ENCODE measurements at regions not wholly inside any gene's neighbourhood (a gene's known extent, or its start where the extent isn't known, plus 50 kb on each side); places are given as distances from the start of the nearest gene placed in this dataset.
"Not testable (repeated sequence)": the region's sequence is repeated elsewhere in the genome, so short reads cannot be mapped to it uniquely, and the experiment has no call there.

DNA sequence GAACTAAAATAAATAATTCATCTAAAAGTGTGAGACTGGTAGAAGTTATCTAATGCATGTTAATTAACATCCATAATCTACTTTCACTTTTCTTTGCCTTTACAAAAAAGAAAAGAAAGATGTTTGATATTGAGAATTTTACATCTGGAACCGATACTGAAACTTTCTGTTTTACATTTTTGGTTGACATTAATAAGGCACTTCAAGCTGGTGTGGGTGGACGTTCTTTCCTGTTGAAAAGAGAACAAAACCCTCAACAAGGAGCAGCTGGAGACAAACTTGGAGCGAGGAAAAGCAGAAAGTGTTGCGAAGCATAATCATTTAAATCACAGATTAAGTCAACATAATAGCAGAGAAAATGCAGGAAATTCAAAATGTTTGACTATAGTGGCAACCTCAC is 575.2 kb upstream of the ADGRB3 start (continued):
- TF ChIP-seq BCL3 (IDR thresholded peaks at IDR 0.05) (no peak), ZFP36 (IDR thresholded peaks at IDR 0.05; ENCODE audit: borderline replicate concordance, partially characterized antibody) (no peak), RARB (CRISPR knock-in tag; IDR thresholded peaks at IDR 0.05) (no peak), CHD2 (IDR thresholded peaks at IDR 0.05; ENCODE audit: low read length, partially characterized antibody) (no peak), JUN (IDR thresholded peaks at IDR 0.05) (no peak)
- TF ChIP-seq, protein P1, sequence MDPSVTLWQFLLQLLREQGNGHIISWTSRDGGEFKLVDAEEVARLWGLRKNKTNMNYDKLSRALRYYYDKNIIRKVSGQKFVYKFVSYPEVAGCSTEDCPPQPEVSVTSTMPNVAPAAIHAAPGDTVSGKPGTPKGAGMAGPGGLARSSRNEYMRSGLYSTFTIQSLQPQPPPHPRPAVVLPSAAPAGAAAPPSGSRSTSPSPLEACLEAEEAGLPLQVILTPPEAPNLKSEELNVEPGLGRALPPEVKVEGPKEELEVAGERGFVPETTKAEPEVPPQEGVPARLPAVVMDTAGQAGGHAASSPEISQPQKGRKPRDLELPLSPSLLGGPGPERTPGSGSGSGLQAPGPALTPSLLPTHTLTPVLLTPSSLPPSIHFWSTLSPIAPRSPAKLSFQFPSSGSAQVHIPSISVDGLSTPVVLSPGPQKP (IDR thresholded peaks at IDR 0.05; ENCODE audit: low read depth, low read length) = no peak

DNA sequence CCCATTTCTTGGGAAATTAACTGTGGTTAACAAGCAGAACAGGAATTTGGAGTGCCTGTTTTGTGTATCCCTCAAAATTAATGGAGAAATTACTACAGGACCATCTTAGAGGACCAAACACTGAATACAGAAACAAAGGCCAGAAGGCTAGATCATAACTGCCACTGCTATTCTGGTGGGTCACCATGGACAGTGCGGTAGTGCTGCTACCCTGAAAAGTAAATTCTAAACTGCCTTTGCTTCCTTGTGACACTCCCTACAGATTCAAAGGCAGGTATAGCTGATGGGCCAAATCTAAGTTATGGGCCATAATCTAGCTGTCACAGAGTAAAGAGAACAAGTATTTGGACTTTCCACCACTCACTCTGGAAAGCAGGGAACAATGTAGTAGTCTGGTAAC is 575.8 kb upstream of the ADGRB3 start:
- WGBS (ENCODE audit: missing lambda C conversion rate) = 8% methylated on average over 1 of the region's 1 CpG
- ATAC-seq (no peak), FAIRE-seq (no peak), DNase-seq (ENCODE audit: low read depth in 1 of 2, low spot score in 1 of 2) (no peak)
- Histone ChIP-seq H3K4me2 (no peak overlapping the region), H3K4me3 (no peak overlapping the region), H3K9me3 (no peaks in the 10 kb centered on the region), H3K27ac (no peak overlapping the region), H3K4me1 (no peaks in the 10 kb centered on the region)
- ChIA-PET CTCF (no interaction called here), POLR2A (no interaction called here)
- TF ChIP-seq POLR2A (IDR thresholded peaks at IDR 0.05; ENCODE audit: low read length) = no peak

- POLR2A ChIA-PET; DNase-seq (ENCODE audit: low read depth in 1 of 2, low spot score in 1 of 2); FAIRE-seq; H3K27ac ChIP-seq; CTCF ChIA-PET; H3K4me1 ChIP-seq; H3K4me3 ChIP-seq; ATAC-seq; H3K9me3 ChIP-seq; H3K4me2 ChIP-seq: not testable (repeated sequence)
- 9% methylated on average over 1 of the region's 1 CpG for WGBS (ENCODE audit: missing lambda C conversion rate)
Measured at GRCh38 chr6:68056596-68056995, 578.5 kb upstream of the ADGRB3 start.

DNA sequence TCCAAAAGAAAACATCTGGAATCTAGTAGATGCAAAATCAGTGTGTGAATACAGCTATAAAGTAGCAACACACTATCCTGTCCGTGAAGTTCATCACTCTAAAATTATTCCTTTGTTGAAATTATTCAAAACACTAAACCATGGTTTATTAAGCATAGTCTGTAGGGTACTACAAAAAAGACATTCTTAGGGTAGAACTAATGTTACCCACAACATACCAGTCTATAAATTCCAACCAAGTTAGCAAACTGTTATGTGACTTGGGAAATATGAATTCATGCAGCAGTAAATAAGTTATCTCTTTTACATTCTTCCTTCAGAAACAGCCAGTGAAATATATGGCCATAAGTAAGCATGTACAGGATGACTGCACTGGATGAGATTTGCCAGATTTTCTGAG is 580.3 kb upstream of the ADGRB3 start:
- H3K4me3 ChIP-seq = no peak overlapping the region
- no peak overlapping the region for H3K4me2 ChIP-seq
- FAIRE-seq (no peak), DNase-seq (ENCODE audit: low read depth in 1 of 2, low spot score in 1 of 2) (no peak), ATAC-seq (no peak)
- CTCF ChIA-PET = no interaction called here
- 4% methylated on average over 1 of the region's 1 CpG for WGBS (ENCODE audit: missing lambda C conversion rate)
- no peaks in the 10 kb centered on the region for H3K4me1 ChIP-seq
- no peak for TF ChIP-seq CBX2 (IDR thresholded peaks at IDR 0.05; ENCODE audit: borderline replicate concordance, low read depth)
- no peak for TF ChIP-seq HMGXB4 (CRISPR knock-in tag; IDR thresholded peaks at IDR 0.05; ENCODE audit: borderline replicate concordance)
- TF ChIP-seq EP300 (IDR thresholded peaks at IDR 0.05) = no peak
- TF ChIP-seq ZNF302 (CRISPR knock-in tag; IDR thresholded peaks at IDR 0.05) = no peak
- no peak for TF ChIP-seq ZC3H11A (IDR thresholded peaks at IDR 0.05)
- TF ChIP-seq HOXB13 (CRISPR knock-in tag; IDR thresholded peaks at IDR 0.05; ENCODE audit: low read depth) = no peak
- no peak for TF ChIP-seq ZFP36 (IDR thresholded peaks at IDR 0.05; ENCODE audit: borderline replicate concordance, partially characterized antibody)
- TF ChIP-seq BHLHE40 (IDR thresholded peaks at IDR 0.05; ENCODE audit: low read depth, low read length) = no peak
- no peak for TF ChIP-seq FOSB (CRISPR knock-in tag; IDR thresholded peaks at IDR 0.05)
- no peak for TF ChIP-seq NFE2L2 (conservative IDR thresholded peaks at IDR 0.05; ENCODE audit: low read length)
- TF ChIP-seq USF2 (IDR thresholded peaks at IDR 0.05) = no peak
- TF ChIP-seq JUN (IDR thresholded peaks at IDR 0.05) = no peak
- TF ChIP-seq E2F6 (IDR thresholded peaks at IDR 0.05; ENCODE audit: borderline replicate concordance, low read depth) = no peak
- TF ChIP-seq HEYL (CRISPR knock-in tag; IDR thresholded peaks at IDR 0.05) = no peak
- H3K27ac ChIP-seq = no peak overlapping the region
- POLR2A ChIA-PET = no interaction called here
- no peaks in the 10 kb centered on the region for H3K9me3 ChIP-seq

Data from A549 (cell line).